T-helper 1 cell treated with Interleukin-12 subunit alpha and Interleukin-12 subunit beta and Interleukin-4 antibody, amounts not matched to agents 30 μg/mL and 1 μg/mL, for 36 hours (primary cell): ENCODE measurements at regions not wholly inside any gene's neighbourhood (a gene's known extent, or its start where the extent isn't known, plus 50 kb on each side); places are given as distances from the start of the nearest gene placed in this dataset.
"Not testable (repeated sequence)": the region's sequence is repeated elsewhere in the genome, so short reads cannot be mapped to it uniquely, and the experiment has no call there.

ENCODE experiments used
- H3K27ac Mint-ChIP-seq: one replicate; pipeline ENCODE4 v1.8.0; 2021; ENCODE audit warnings: mild to moderate bottlenecking, mixed read lengths
- H3K27me3 Mint-ChIP-seq: one replicate; pipeline ENCODE4 v1.8.0; 2021; ENCODE audit warnings: low read depth, mixed read lengths
- H3K36me3 Mint-ChIP-seq: one replicate; pipeline ENCODE4 v1.8.0; 2021; ENCODE audit warnings: low read depth, mixed read lengths
- H3K4me1 Mint-ChIP-seq: one replicate; pipeline ENCODE4 v1.8.0; 2021; ENCODE audit warnings: low read depth, mixed read lengths
- H3K4me3 Mint-ChIP-seq: one replicate; pipeline ENCODE4 v1.8.0; 2021; ENCODE audit warnings: mild to moderate bottlenecking, moderate library complexity, mixed read lengths
- H3K9me3 Mint-ChIP-seq: one replicate; pipeline ENCODE4 v1.8.0; 2021; ENCODE audit warnings: mixed read lengths

DNA sequence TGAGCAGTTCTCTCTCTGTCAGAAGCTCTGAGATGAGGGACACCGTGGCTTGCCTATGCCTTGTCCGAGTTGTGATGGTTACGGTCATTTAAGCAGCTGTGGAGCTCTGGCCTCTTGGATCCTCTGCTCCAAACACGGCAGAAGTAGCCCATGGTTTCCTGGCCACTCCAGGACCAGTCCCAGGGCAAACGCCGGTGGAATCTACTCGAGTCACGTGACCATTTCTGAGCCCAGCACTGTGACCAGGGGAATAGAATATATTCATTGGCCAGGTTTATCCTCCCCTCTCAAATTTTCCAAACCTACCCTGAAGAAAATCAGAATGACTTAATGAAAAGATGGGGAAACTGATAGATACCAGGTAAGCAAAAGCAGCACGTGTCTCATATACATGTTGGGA, 152.8 kb downstream of the TTLL2 start:
- Mint-ChIP-seq H3K4me1 (no peaks in the 10 kb centered on the region), H3K4me3 (no peak overlapping the region), H3K36me3 (no peaks in the 10 kb centered on the region), H3K9me3 (no peaks in the 10 kb centered on the region), H3K27ac (no peak overlapping the region), H3K27me3 (peaks cover 25% of the 10 kb centered on the region)

DNA sequence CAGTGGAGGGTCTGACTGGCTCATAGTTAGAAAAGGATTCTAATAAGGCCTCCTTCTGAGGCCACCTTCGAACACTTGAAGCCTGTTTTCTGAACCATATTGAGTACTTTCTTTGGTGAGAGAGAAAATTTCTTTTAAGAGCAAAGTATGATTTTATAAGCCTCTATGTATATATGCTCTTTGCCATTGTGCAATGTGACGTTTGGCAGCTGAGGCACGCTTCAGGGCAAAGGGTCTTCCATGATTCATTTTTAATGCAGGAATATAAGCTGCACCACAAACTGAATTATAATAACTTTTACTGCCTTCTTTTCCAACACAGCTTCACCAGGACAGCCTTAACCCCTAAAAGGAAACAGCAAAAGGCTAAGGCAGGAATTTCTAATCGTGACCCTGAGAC, 154.4 kb downstream of the TTLL2 start:
- Mint-ChIP-seq H3K36me3 (no peaks in the 10 kb centered on the region), H3K4me3 (no peak overlapping the region), H3K27me3 (peaks cover 31% of the 10 kb centered on the region), H3K4me1 (no peaks in the 10 kb centered on the region), H3K27ac (no peak overlapping the region), H3K9me3 (no peaks in the 10 kb centered on the region)

- H3K4me1 Mint-ChIP-seq = no peaks in the 10 kb centered on the region
- H3K9me3 Mint-ChIP-seq = no peaks in the 10 kb centered on the region
- no peak overlapping the region for H3K27ac Mint-ChIP-seq
- H3K4me3 Mint-ChIP-seq = no peak overlapping the region
- no peaks in the 10 kb centered on the region for H3K36me3 Mint-ChIP-seq
- peaks cover 31% of the 10 kb centered on the region for H3K27me3 Mint-ChIP-seq
These were observed 155.2 kb downstream of the TTLL2 start for GRCh38 chr6:167479901-167480648.

DNA sequence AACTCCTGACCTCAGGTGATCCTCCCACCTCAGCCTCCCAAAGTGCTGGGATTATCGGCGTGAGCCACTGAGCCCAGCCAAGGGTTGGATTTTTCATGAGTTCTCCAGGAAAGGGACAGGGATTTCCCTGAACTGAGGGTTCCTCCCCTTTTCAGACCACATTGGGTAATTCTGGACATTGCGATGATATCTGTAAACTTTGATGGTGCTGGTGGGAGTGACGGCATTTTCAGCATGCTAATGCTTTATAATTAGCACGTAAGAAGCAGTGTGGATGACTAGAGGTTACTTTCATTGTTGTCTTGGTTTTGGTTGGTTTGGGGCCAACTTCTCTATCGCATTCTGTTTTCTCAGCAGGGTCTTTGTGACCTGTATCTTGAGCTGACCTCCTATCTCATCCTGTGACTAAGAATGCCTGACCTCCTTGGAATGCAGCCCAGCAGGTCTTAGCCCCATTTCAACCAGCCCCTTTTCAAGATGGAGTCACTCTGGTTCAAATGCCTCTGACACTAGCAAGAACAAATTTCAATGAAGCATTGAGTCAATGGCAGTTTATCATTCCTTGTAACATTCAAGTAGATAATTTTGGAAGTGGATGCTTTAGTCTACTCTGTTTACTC, 156.5 kb downstream of the TTLL2 start:
- H3K4me3 Mint-ChIP-seq = no peak overlapping the region
- H3K36me3 Mint-ChIP-seq = no peaks in the 10 kb centered on the region
- H3K4me1 Mint-ChIP-seq = no peaks in the 10 kb centered on the region
- no peaks in the 10 kb centered on the region for H3K9me3 Mint-ChIP-seq
- H3K27me3 Mint-ChIP-seq = peaks cover 31% of the 10 kb centered on the region
- no peak overlapping the region for H3K27ac Mint-ChIP-seq

GRCh38 chr6:167482801-167483200, 157.9 kb downstream of the TTLL2 start:
- not testable (repeated sequence) for H3K4me3 Mint-ChIP-seq, H3K4me1 Mint-ChIP-seq, H3K27ac Mint-ChIP-seq, H3K9me3 Mint-ChIP-seq, H3K36me3 Mint-ChIP-seq
- H3K27me3 Mint-ChIP-seq = peaks cover 33% of the 10 kb centered on the region

DNA sequence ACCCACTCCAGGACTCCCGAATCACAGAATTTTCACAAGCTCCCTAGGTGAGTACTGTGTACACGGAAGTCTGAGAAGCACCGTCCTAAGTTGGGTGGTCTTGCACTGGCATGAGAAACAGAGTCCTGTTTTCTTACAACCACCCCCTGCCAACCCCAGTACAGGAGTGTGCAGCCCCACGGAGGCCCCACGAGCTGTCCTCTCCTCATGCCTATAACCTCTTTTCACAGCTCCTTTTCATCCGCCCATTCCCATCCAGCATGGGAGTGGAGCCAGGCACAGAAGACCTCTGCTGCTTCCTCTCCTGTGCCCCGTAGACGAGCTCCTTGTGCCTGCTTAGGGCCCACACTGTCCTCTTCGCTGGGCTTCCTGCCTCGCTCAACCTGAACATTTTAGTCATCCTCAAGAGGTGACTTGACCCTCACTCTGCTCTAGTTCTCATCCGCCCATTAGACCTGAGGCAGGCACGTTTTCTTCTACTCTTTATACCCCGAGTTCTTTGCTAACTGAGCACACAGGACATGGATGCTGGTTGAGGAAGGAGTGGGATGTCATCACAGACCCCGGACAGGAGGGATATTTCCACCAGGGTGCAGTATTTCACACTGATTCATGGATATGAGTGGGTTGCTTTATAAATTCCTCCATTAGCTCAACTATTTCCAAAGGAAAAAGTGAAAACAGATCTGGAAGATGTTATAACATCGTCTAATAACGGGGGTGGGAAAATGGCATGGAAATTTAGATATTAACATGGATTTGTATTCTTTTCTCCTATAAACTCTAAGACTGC, 160.5 kb downstream of the TTLL2 start:
- Mint-ChIP-seq H3K9me3 (no peaks in the 10 kb centered on the region), H3K27ac (no peak overlapping the region), H3K4me3 (no peak overlapping the region), H3K36me3 (no peaks in the 10 kb centered on the region), H3K27me3 (peaks cover 19% of the 10 kb centered on the region), H3K4me1 (no peaks in the 10 kb centered on the region)

- Mint-ChIP-seq H3K27ac (no peak overlapping the region), H3K36me3 (no peaks in the 10 kb centered on the region), H3K27me3 (peaks cover 11% of the 10 kb centered on the region), H3K9me3 (no peaks in the 10 kb centered on the region), H3K4me3 (no peak overlapping the region), H3K4me1 (no peaks in the 10 kb centered on the region)
These were observed 163.1 kb downstream of the TTLL2 start for GRCh38 chr6:167487749-167488664.

- no peak overlapping the region for H3K27ac Mint-ChIP-seq
- H3K4me3 Mint-ChIP-seq = no peak overlapping the region
- H3K36me3 Mint-ChIP-seq = no peaks in the 10 kb centered on the region
- H3K27me3 Mint-ChIP-seq = peaks cover 4% of the 10 kb centered on the region
- H3K4me1 Mint-ChIP-seq = no peaks in the 10 kb centered on the region
- H3K9me3 Mint-ChIP-seq = no peaks in the 10 kb centered on the region
These were observed 166.7 kb downstream of the TTLL2 start for GRCh38 chr6:167491438-167492099.

DNA sequence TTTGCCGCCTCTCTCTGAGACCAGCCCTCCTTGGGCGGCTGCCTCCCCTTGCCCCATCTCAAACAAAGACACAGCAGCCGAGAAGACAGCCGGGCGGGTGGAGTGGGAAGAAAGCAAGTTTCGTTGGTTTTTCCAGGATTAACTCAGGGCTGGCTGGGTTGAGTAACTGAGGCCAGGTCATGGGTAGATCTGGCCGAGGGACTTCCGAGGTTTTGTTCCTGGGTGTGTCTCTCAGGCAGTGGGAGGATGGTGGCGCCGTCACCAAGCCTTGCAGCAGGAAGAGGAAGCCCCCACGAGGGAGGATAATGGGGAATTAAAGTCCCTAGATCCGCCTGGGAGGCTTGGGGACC, 167.2 kb downstream of the TTLL2 start:
- Mint-ChIP-seq H3K27ac (no peak overlapping the region), H3K4me3 (no peak overlapping the region), H3K36me3 (no peaks in the 10 kb centered on the region), H3K27me3 (peaks cover 4% of the 10 kb centered on the region), H3K9me3 (no peaks in the 10 kb centered on the region), H3K4me1 (no peaks in the 10 kb centered on the region)

GRCh38 chr6:167493310-167493709, 168.4 kb downstream of the TTLL2 start:
- H3K27ac Mint-ChIP-seq = no peak overlapping the region
- no peak overlapping the region for H3K4me3 Mint-ChIP-seq
- H3K4me1 Mint-ChIP-seq = no peaks in the 10 kb centered on the region
- H3K9me3 Mint-ChIP-seq = no peaks in the 10 kb centered on the region
- H3K27me3 Mint-ChIP-seq = no peaks in the 10 kb centered on the region
- no peaks in the 10 kb centered on the region for H3K36me3 Mint-ChIP-seq

- Mint-ChIP-seq H3K27ac (no peak overlapping the region), H3K4me1 (no peaks in the 10 kb centered on the region), H3K36me3 (no peaks in the 10 kb centered on the region), H3K4me3 (no peak overlapping the region), H3K9me3 (no peaks in the 10 kb centered on the region), H3K27me3 (no peaks in the 10 kb centered on the region)
These were observed 169.3 kb downstream of the TTLL2 start for GRCh38 chr6:167493976-167494697.

GRCh38 chr6:167494698-167495435, 170.0 kb downstream of the TTLL2 start:
- Mint-ChIP-seq H3K4me3 (no peak overlapping the region), H3K4me1 (no peaks in the 10 kb centered on the region), H3K36me3 (no peaks in the 10 kb centered on the region), H3K9me3 (no peaks in the 10 kb centered on the region), H3K27me3 (no peaks in the 10 kb centered on the region), H3K27ac (no peak overlapping the region)
